Adrenal gland (tissue), 5 donors: ENCODE measurements at regions not wholly inside any gene's neighbourhood (a gene's known extent, or its start where the extent isn't known, plus 50 kb on each side); places are given as distances from the start of the nearest gene placed in this dataset.

Source experiments
- CTCF ChIP-seq, 6 experiments: fragments of 450-650 bp in 4 of 6; fragments of 200-600 bp in 2 of 6; sonication (generic) in 1 of 6; IDR thresholded peaks; 1 replicate in 5 of 6; 2 replicates in 1 of 6; pipeline versions ENCODE4 v1.5.1 to v1.8.0; 2016 to 2021; ENCODE audit warnings: antibody characterized with exemption in 6 of 6, mild to moderate bottlenecking in 2 of 6, moderate library complexity in 1 of 6
- POLR2A ChIP-seq, 2 donors: fragments of 450-650 bp; IDR thresholded peaks; one replicate each; pipeline ENCODE4 v1.6.1; 2017; ENCODE audit warnings: antibody characterized with exemption in 2 of 2, mild to moderate bottlenecking in 2 of 2, moderate library complexity in 1 of 2
- donor health status: DM: no; HTN: no; CAD: no.

- TF ChIP-seq POLR2A (IDR thresholded peaks at IDR 0.05) (no peak), CTCF (IDR thresholded peaks at IDR 0.05) (no peak)
Observed at GRCh38 chr21:24023936-24024335, 1583.3 kb downstream of the MRPL39 start.
